Astrocyte (in vitro differentiated cells and primary cell): ENCODE measurements at regions not wholly inside any gene's neighbourhood (a gene's known extent, or its start where the extent isn't known, plus 50 kb on each side); places are given as distances from the start of the nearest gene placed in this dataset.

Experiments used
- DNase-seq: peaks from one replicate; pipeline ENCODE4 v3.0.0-alpha.2; 2010; ENCODE audit warnings: low read depth
- FAIRE-seq: peaks from 2 replicates; lab custom pipeline; 2011; peaks lifted over from hg19 to GRCh38; lab: Jason Lieb, UNC
- H2AFZ ChIP-seq: 2 replicates; pipeline ENCODE4 v1.6.0; 2012; ENCODE audit warnings: low read depth, low read length, inconsistent platforms
- H3K27ac ChIP-seq: 2 replicates; pipeline ENCODE4 v1.5.1; 2011; ENCODE audit warnings: low read depth, low read length, inconsistent platforms
- H3K27me3 ChIP-seq: 2 replicates; pipeline ENCODE4 v1.6.0; 2011; ENCODE audit warnings: low read length, inconsistent platforms; ENCODE audit not compliant: insufficient read depth
- H3K36me3 ChIP-seq: 2 replicates; pipeline ENCODE4 v1.5.1; 2011; ENCODE audit warnings: low read length, inconsistent platforms; ENCODE audit not compliant: insufficient read depth
- H3K4me1 ChIP-seq: 2 replicates; pipeline ENCODE4 v1.5.1; 2011; ENCODE audit warnings: low read length, inconsistent platforms; ENCODE audit not compliant: insufficient read depth
- H3K4me2 ChIP-seq: 2 replicates; pipeline ENCODE4 v1.6.0; 2012; ENCODE audit warnings: low read length, inconsistent platforms
- H3K4me3 ChIP-seq: 2 replicates; pipeline ENCODE4 v1.5.1; 2011; ENCODE audit warnings: low read depth, mild to moderate bottlenecking, low read length, inconsistent platforms; ENCODE audit not compliant: insufficient read depth
- H3K79me2 ChIP-seq: 2 replicates; pipeline ENCODE4 v1.6.0; 2012; ENCODE audit warnings: mild to moderate bottlenecking, low read length, inconsistent platforms; ENCODE audit not compliant: insufficient read depth
- H3K9ac ChIP-seq: 2 replicates; pipeline ENCODE4 v1.6.0; 2012; ENCODE audit warnings: mild to moderate bottlenecking, low read length, inconsistent platforms
- H3K9me3 ChIP-seq: 2 replicates; pipeline ENCODE4 v1.5.1; 2012; ENCODE audit warnings: low read depth, mild to moderate bottlenecking, low read length, inconsistent platforms; ENCODE audit not compliant: insufficient read depth
- H4K20me1 ChIP-seq: 2 replicates; pipeline ENCODE4 v1.6.0; 2012; ENCODE audit warnings: low read length, inconsistent platforms; ENCODE audit not compliant: insufficient read depth
- H3K27ac Mint-ChIP-seq: one replicate; pipeline ENCODE4 v1.8.0; 2021; ENCODE audit warnings: mild to moderate bottlenecking, mixed read lengths; ENCODE audit not compliant: unreplicated experiment
- H3K27me3 Mint-ChIP-seq: one replicate; pipeline ENCODE4 v1.8.0; 2021; ENCODE audit warnings: low read depth, mixed read lengths; ENCODE audit not compliant: unreplicated experiment
- H3K36me3 Mint-ChIP-seq: one replicate; pipeline ENCODE4 v1.8.0; 2021; ENCODE audit warnings: low read depth, mixed read lengths; ENCODE audit not compliant: unreplicated experiment
- H3K4me1 Mint-ChIP-seq: one replicate; pipeline ENCODE4 v1.8.0; 2021; ENCODE audit warnings: low read depth, mixed read lengths; ENCODE audit not compliant: unreplicated experiment
- H3K4me3 Mint-ChIP-seq: one replicate; pipeline ENCODE4 v1.8.0; 2021; ENCODE audit warnings: mild to moderate bottlenecking, moderate library complexity, mixed read lengths; ENCODE audit not compliant: unreplicated experiment
- H3K9me3 Mint-ChIP-seq: one replicate; pipeline ENCODE4 v1.8.0; 2021; ENCODE audit warnings: mild to moderate bottlenecking, mixed read lengths; ENCODE audit not compliant: unreplicated experiment
- EZH2 ChIP-seq: IDR thresholded peaks from 2 replicates; pipeline ENCODE4 v1.6.1; 2012; ENCODE audit warnings: mild to moderate bottlenecking, low read length, inconsistent platforms; ENCODE audit not compliant: insufficient read depth
- TF ChIP-seq, protein P1 (sequence below): IDR thresholded peaks from 2 replicates; pipeline ENCODE4 v1.5.1; 2011; ENCODE audit warnings: low read depth, mild to moderate bottlenecking, inconsistent platforms, low read length, moderate library complexity; ENCODE audit not compliant: insufficient read depth

DNA sequence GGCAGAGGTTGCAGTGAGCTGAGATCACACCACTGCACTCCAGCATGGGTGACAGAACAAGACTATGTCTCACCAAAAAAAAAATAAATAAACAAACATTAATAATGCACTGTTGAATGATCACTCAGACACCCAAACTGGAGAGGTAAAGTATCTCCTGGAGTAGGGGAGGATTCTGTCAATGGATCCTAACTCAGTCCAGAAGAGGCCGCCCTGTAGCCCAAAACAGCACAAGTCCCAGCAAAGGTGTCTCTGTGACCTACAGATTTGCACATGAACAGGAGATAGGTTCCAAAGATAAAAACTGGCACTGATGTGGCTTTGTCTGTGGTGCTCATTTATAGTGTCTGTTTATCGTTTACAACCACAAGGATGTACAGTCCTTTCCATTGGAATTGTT, 352.9 kb upstream of the USP9Y start:
- Mint-ChIP-seq H3K4me3 (no peak overlapping the region), H3K4me1 (no peaks in the 10 kb centered on the region), H3K36me3 (no peaks in the 10 kb centered on the region), H3K27me3 (no peaks in the 10 kb centered on the region), H3K27ac (no peak overlapping the region), H3K9me3 (no peaks in the 10 kb centered on the region)
- Histone ChIP-seq H3K9ac (no peak overlapping the region), H3K4me2 (no peak overlapping the region), H3K27ac (no peak overlapping the region), H4K20me1 (no peaks in the 10 kb centered on the region), H3K4me1 (no peaks in the 10 kb centered on the region), H2AFZ (no peak overlapping the region), H3K27me3 (no peaks in the 10 kb centered on the region), H3K9me3 (no peaks in the 10 kb centered on the region), H3K4me3 (no peak overlapping the region), H3K36me3 (no peaks in the 10 kb centered on the region), H3K79me2 (no peaks in the 10 kb centered on the region)
- TF ChIP-seq, protein P1, sequence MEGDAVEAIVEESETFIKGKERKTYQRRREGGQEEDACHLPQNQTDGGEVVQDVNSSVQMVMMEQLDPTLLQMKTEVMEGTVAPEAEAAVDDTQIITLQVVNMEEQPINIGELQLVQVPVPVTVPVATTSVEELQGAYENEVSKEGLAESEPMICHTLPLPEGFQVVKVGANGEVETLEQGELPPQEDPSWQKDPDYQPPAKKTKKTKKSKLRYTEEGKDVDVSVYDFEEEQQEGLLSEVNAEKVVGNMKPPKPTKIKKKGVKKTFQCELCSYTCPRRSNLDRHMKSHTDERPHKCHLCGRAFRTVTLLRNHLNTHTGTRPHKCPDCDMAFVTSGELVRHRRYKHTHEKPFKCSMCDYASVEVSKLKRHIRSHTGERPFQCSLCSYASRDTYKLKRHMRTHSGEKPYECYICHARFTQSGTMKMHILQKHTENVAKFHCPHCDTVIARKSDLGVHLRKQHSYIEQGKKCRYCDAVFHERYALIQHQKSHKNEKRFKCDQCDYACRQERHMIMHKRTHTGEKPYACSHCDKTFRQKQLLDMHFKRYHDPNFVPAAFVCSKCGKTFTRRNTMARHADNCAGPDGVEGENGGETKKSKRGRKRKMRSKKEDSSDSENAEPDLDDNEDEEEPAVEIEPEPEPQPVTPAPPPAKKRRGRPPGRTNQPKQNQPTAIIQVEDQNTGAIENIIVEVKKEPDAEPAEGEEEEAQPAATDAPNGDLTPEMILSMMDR: no peak
- no peak for TF ChIP-seq EZH2
- no peak for FAIRE-seq
- DNase-seq: no peak

DNA sequence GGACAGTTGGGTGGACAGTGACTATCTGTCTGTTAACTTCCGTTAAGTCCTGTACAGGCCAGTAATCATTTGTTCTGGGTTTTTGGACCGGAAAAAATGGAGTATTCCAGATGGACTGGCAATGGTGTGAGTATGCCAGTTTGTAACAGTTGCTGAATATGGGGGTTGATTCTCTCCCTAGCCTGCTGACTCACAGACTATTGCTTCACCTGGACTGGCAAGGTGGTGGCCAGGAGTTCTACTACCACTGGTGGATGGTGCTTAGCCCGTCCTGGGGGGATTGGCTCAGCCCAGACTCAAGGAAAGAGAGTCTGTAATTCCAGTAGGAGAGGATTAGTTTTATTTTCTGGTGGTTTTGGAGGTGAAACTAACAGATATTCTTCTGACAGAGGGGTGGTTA, 343.8 kb upstream of the USP9Y start:
- no peaks in the 10 kb centered on the region for H3K9me3 ChIP-seq
- Mint-ChIP-seq H3K4me3 (no peak overlapping the region), H3K4me1 (no peaks in the 10 kb centered on the region), H3K27me3 (no peaks in the 10 kb centered on the region), H3K9me3 (no peaks in the 10 kb centered on the region), H3K36me3 (no peaks in the 10 kb centered on the region), H3K27ac (no peak overlapping the region)
- no peak overlapping the region for H3K27ac ChIP-seq
- H3K27me3 ChIP-seq: no peaks in the 10 kb centered on the region
- no peaks in the 10 kb centered on the region for H3K36me3 ChIP-seq
- no peak for DNase-seq
- H3K4me2 ChIP-seq: no peak overlapping the region
- no peak overlapping the region for H3K9ac ChIP-seq
- TF ChIP-seq, protein P1: no peak
- TF ChIP-seq EZH2: no peak
- H4K20me1 ChIP-seq: no peaks in the 10 kb centered on the region
- H3K79me2 ChIP-seq: no peaks in the 10 kb centered on the region
- FAIRE-seq: no peak
- H3K4me3 ChIP-seq: no peak overlapping the region
- no peaks in the 10 kb centered on the region for H3K4me1 ChIP-seq
- H2AFZ ChIP-seq: no peak overlapping the region

DNA sequence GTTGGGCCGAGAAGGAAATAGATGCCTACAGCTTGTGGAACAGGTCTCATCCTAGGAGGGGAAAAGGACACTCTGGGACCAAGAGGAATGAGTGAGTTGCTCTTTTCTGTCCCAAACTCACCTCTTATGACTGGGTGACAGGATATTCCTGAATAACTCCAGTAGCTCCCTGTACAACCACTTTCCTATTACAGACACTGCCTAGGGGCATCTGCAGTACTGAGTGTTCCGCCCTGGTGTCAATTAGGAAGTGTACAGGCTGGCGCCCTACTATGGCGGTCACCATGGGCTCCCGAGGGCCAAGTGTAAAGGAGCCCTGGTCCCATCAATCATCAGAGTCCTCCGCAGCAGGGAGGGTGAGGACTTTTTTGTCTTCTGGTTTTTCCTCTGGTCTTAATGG, 343.4 kb upstream of the USP9Y start:
- H3K27me3 ChIP-seq: no peaks in the 10 kb centered on the region
- no peaks in the 10 kb centered on the region for H3K36me3 Mint-ChIP-seq
- no peak for FAIRE-seq

More for the DNA sequence above, 343.4 kb upstream of the USP9Y start:
- Mint-ChIP-seq H3K27me3 (no peaks in the 10 kb centered on the region), H3K9me3 (no peaks in the 10 kb centered on the region), H3K27ac (no peak overlapping the region), H3K4me1 (no peaks in the 10 kb centered on the region), H3K4me3 (no peak overlapping the region)
- no peak for DNase-seq
- Histone ChIP-seq H4K20me1 (no peaks in the 10 kb centered on the region), H3K9ac (no peak overlapping the region), H3K9me3 (no peaks in the 10 kb centered on the region), H3K27ac (no peak overlapping the region), H3K36me3 (no peaks in the 10 kb centered on the region), H3K4me2 (no peak overlapping the region), H3K79me2 (no peaks in the 10 kb centered on the region), H3K4me1 (no peaks in the 10 kb centered on the region), H2AFZ (no peak overlapping the region), H3K4me3 (no peak overlapping the region)
- TF ChIP-seq EZH2: no peak
- TF ChIP-seq, protein P1: no peak
